Trophoblast cell (in vitro differentiated cells and primary cell): ENCODE measurements at regions not wholly inside any gene's neighbourhood (a gene's known extent, or its start where the extent isn't known, plus 50 kb on each side); places are given as distances from the start of the nearest gene placed in this dataset.

Experiments
- DNase-seq, 2 donors: peaks; one replicate each; pipeline ENCODE4 v3.0.0-alpha.2; 2016
- H2AFZ ChIP-seq: 2 replicates; pipeline ENCODE4 v1.6.1; 2013; ENCODE audit warnings: low read length, moderate library complexity, mild to moderate bottlenecking; ENCODE audit not compliant: insufficient read depth, poor library complexity
- H2AK5ac ChIP-seq: 2 replicates; pipeline ENCODE4 v1.6.1; 2013; ENCODE audit warnings: mild to moderate bottlenecking, low read length
- H2BK120ac ChIP-seq: 2 replicates; pipeline ENCODE4 v1.6.1; 2013; ENCODE audit warnings: low read length, mild to moderate bottlenecking, moderate library complexity; ENCODE audit not compliant: insufficient read depth, poor library complexity
- H2BK12ac ChIP-seq: 2 replicates; pipeline ENCODE4 v1.6.1; 2013; ENCODE audit warnings: mild to moderate bottlenecking, low read length, moderate library complexity
- H2BK5ac ChIP-seq: 2 replicates; pipeline ENCODE4 v1.6.1; 2013; ENCODE audit warnings: low read length, low read depth, moderate library complexity, mild to moderate bottlenecking; ENCODE audit not compliant: poor library complexity
- H3K14ac ChIP-seq: 2 replicates; pipeline ENCODE4 v1.6.1; 2013; ENCODE audit warnings: mild to moderate bottlenecking, low read length
- H3K18ac ChIP-seq: 2 replicates; pipeline ENCODE4 v1.6.1; 2013; ENCODE audit warnings: mild to moderate bottlenecking, low read length
- H3K23ac ChIP-seq: 2 replicates; pipeline ENCODE4 v1.6.1; 2013; ENCODE audit warnings: low read length
- H3K27ac ChIP-seq: 2 replicates; pipeline ENCODE4 v1.5.1; 2013; ENCODE audit warnings: low read depth, mild to moderate bottlenecking, inconsistent platforms, low read length, moderate library complexity
- H3K27me3 ChIP-seq: 2 replicates; pipeline ENCODE4 v1.6.1; 2013; ENCODE audit warnings: inconsistent platforms, mild to moderate bottlenecking, low read length, moderate library complexity; ENCODE audit not compliant: insufficient read depth
- H3K36me3 ChIP-seq, 2 experiments: 1 replicate in 1 of 2; 2 replicates in 1 of 2; pipeline ENCODE4 v1.6.1; 2013; ENCODE audit warnings: low read length in 2 of 2, mild to moderate bottlenecking in 2 of 2, moderate library complexity in 1 of 2; ENCODE audit not compliant: insufficient read depth in 2 of 2, control insufficient read depth in 1 of 2
- H3K4ac ChIP-seq: 2 replicates; pipeline ENCODE4 v1.6.1; 2013; ENCODE audit warnings: low read depth, mild to moderate bottlenecking, low read length, moderate library complexity
- H3K4me1 ChIP-seq, 2 experiments: 1 replicate in 1 of 2; 2 replicates in 1 of 2; pipeline ENCODE4 v1.6.1; 2013; ENCODE audit warnings: low read length in 2 of 2, mild to moderate bottlenecking in 2 of 2, moderate library complexity in 1 of 2; ENCODE audit not compliant: insufficient read depth in 2 of 2, control insufficient read depth in 1 of 2
- H3K4me2 ChIP-seq: 2 replicates; pipeline ENCODE4 v1.6.1; 2013; ENCODE audit warnings: inconsistent platforms, mild to moderate bottlenecking, low read length, moderate library complexity
- H3K4me3 ChIP-seq: 2 replicates; pipeline ENCODE4 v1.5.1; 2013; ENCODE audit warnings: mild to moderate bottlenecking, low read depth, low read length, inconsistent platforms
- H3K79me1 ChIP-seq: one replicate; pipeline ENCODE4 v1.6.1; 2013; ENCODE audit warnings: low read length
- H3K79me2 ChIP-seq: 2 replicates; pipeline ENCODE4 v1.6.1; 2013; ENCODE audit warnings: low read length, mild to moderate bottlenecking; ENCODE audit not compliant: control insufficient read depth, insufficient read depth, poor library complexity
- H3K9ac ChIP-seq: 2 replicates; pipeline ENCODE4 v1.6.1; 2013; ENCODE audit warnings: mild to moderate bottlenecking, low read length
- H3K9me3 ChIP-seq: 2 replicates; pipeline ENCODE4 v1.6.1; 2013; ENCODE audit warnings: low read depth, mild to moderate bottlenecking, control low read depth, inconsistent platforms, low read length; ENCODE audit not compliant: insufficient read depth
- H4K12ac ChIP-seq: 2 replicates; pipeline ENCODE4 v1.6.1; 2013; ENCODE audit warnings: low read depth, mild to moderate bottlenecking, low read length, moderate library complexity
- H4K8ac ChIP-seq: 2 replicates; pipeline ENCODE4 v1.6.1; 2013; ENCODE audit warnings: low read depth, mild to moderate bottlenecking, low read length, moderate library complexity
- H4K91ac ChIP-seq: one replicate; pipeline ENCODE4 v1.6.1; 2013; ENCODE audit warnings: low read depth, mild to moderate bottlenecking, low read length, moderate library complexity
- WGBS: extraction: QIAGEN DNeasy Blood & Tissue Kit; methylation state at CpG from one replicate; pipeline ENCODE4 v1.1.7; 2013; ENCODE audit warnings: missing lambda C conversion rate; ENCODE audit not compliant: insufficient read length, insufficient coverage; ENCODE audit errors: extremely low coverage; 5-methylcytosine and 5-hydroxymethylcytosine counted together

DNA sequence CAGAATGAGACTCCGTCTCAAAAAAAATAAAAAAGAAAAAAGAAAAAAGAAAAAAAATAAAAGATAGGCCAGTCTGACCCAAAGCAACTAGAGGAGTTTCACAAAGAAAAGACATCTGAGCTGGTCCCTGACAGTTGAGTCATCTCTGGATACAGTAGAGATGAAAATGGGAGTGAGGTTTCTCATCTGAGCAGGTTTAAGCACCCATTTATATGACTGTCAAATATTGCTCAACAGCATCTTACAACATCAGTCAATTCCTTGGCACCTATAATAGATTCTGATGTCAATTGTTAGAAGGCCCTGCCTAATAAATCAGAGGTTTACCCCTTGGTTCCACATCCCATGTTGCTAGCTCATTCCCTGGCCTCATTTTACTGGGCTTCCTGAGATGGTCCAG, 490.5 kb downstream of the MAGEE1 start:
- Histone ChIP-seq H3K4ac (no peak overlapping the region), H2AK5ac (no peak overlapping the region), H3K23ac (no peak overlapping the region), H3K27ac (no peak overlapping the region), H3K9ac (no peak overlapping the region), H3K18ac (no peak overlapping the region), H2BK5ac (no peak overlapping the region), H3K14ac (no peak overlapping the region), H3K4me3 (no peak overlapping the region), H2BK12ac (no peak overlapping the region), H3K36me3 (no peaks in the 10 kb centered on the region), H3K79me2 (no peaks in the 10 kb centered on the region), H2AFZ (no peak overlapping the region), H3K79me1 (no peaks in the 10 kb centered on the region), H4K91ac (no peak overlapping the region), H3K9me3 (no peaks in the 10 kb centered on the region), H4K8ac (no peak overlapping the region), H3K4me2 (no peak overlapping the region), H3K27me3 (no peaks in the 10 kb centered on the region), H4K12ac (no peak overlapping the region), H3K4me1 (no peaks in the 10 kb centered on the region), H2BK120ac (no peak overlapping the region)
- WGBS = no CpG with 5 or more reads among the region's 1 CpG
- DNase-seq = no peak

DNA sequence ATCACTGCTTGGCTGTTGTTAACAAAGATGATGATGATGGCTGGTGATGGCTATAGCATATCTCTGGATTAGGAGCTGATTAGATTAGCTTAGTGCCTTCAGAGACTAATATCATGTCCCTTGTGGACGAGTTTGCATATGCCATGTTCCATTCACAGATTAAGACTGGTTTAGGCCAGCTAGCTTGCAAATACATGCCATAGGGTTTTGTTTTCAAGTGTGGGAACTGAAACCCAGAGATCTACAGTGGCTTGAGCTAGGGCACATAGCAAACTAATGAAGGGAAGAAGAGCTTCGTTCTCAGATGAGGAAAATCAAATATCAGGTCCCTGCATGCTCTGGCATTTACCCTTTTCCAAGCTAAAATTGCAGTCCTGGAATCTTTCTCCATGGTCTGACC, 492.3 kb downstream of the MAGEE1 start:
- H2BK5ac ChIP-seq = no peak overlapping the region
- H4K12ac ChIP-seq = no peak overlapping the region
- H3K9me3 ChIP-seq = no peaks in the 10 kb centered on the region
- no peak overlapping the region for H4K91ac ChIP-seq
- no peak overlapping the region for H3K9ac ChIP-seq
- no peaks in the 10 kb centered on the region for H3K27me3 ChIP-seq
- H3K4me2 ChIP-seq = no peak overlapping the region
- no peak overlapping the region for H3K4ac ChIP-seq
- H2BK120ac ChIP-seq = no peak overlapping the region
- H3K23ac ChIP-seq = no peak overlapping the region
- no peaks in the 10 kb centered on the region for H3K36me3 ChIP-seq
- H4K8ac ChIP-seq = no peak overlapping the region
- no peak overlapping the region for H2AK5ac ChIP-seq
- DNase-seq = no peak
- H3K27ac ChIP-seq = no peak overlapping the region
- H3K79me1 ChIP-seq = no peaks in the 10 kb centered on the region
- no peak overlapping the region for H3K18ac ChIP-seq
- no peak overlapping the region for H2AFZ ChIP-seq
- H2BK12ac ChIP-seq = no peak overlapping the region
- no peaks in the 10 kb centered on the region for H3K4me1 ChIP-seq
- no peaks in the 10 kb centered on the region for H3K79me2 ChIP-seq
- H3K14ac ChIP-seq = no peak overlapping the region
- H3K4me3 ChIP-seq = no peak overlapping the region
- WGBS = no CpG with 5 or more reads among the region's 2 CpGs

DNA sequence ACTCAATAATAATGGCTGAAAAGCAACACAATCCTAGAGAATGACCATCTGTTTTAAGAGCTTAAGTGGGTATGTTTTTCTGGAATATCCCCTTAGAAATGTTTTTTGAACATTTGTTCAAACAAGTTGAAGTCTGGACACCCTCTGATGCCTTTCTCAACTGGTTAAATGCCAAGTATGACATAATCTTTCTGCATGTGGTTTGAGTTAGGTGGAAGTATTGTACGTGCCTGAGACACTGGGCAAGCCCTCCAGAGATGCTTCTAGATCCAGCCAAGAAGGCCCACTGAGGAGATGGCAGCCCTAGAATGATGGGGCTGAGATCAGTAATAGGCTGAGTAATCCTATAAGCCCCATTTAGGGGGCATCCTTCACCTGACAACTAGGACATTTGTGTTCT, 493.1 kb downstream of the MAGEE1 start:
- H3K23ac ChIP-seq = no peak overlapping the region
- H2BK5ac ChIP-seq = no peak overlapping the region
- no peak overlapping the region for H2AK5ac ChIP-seq
- WGBS = no CpG with 5 or more reads among the region's 1 CpG
- H3K27ac ChIP-seq = no peak overlapping the region
- no peak overlapping the region for H4K91ac ChIP-seq
- H4K12ac ChIP-seq = no peak overlapping the region
- H3K27me3 ChIP-seq = no peaks in the 10 kb centered on the region
- H2BK12ac ChIP-seq = no peak overlapping the region
- H3K4me1 ChIP-seq = no peaks in the 10 kb centered on the region
- no peak overlapping the region for H2BK120ac ChIP-seq
- H3K9ac ChIP-seq = no peak overlapping the region
- H3K4me3 ChIP-seq = no peak overlapping the region
- H3K9me3 ChIP-seq = no peaks in the 10 kb centered on the region
- no peak overlapping the region for H3K18ac ChIP-seq
- no peak overlapping the region for H4K8ac ChIP-seq
- no peak overlapping the region for H3K14ac ChIP-seq
- H3K36me3 ChIP-seq = no peaks in the 10 kb centered on the region
- H3K79me2 ChIP-seq = no peaks in the 10 kb centered on the region
- H3K4me2 ChIP-seq = no peak overlapping the region
- no peak overlapping the region for H3K4ac ChIP-seq
- no peak for DNase-seq
- no peaks in the 10 kb centered on the region for H3K79me1 ChIP-seq
- no peak overlapping the region for H2AFZ ChIP-seq

DNA sequence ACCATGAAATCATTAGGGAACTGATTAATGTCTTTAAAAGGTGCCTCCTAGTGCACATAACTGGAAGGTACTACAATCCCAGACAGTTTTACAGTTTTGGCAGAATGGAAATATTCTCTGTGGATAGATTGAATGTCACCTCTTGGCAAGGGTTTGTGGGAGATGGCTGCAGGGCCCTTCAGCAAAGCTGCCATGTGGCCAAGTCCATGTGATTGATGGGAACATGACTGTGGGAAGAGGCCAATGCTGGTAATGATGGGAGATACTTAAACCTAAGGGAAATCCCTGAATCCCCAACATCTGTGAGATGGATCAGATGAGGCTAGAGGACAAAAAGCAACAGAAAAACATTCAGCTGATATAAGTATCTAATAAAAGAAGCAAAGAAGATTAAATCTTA, 493.7 kb downstream of the MAGEE1 start:
- no peak overlapping the region for H2AK5ac ChIP-seq
- H2BK5ac ChIP-seq = no peak overlapping the region
- H3K4me1 ChIP-seq = no peaks in the 10 kb centered on the region
- H3K9ac ChIP-seq = no peak overlapping the region
- H2AFZ ChIP-seq = no peak overlapping the region
- H3K18ac ChIP-seq = no peak overlapping the region
- no peak overlapping the region for H4K12ac ChIP-seq
- no peak overlapping the region for H3K4me2 ChIP-seq
- no peaks in the 10 kb centered on the region for H3K9me3 ChIP-seq
- no peak for DNase-seq
- H3K14ac ChIP-seq = no peak overlapping the region
- no peaks in the 10 kb centered on the region for H3K36me3 ChIP-seq
- H2BK120ac ChIP-seq = no peak overlapping the region
- no peaks in the 10 kb centered on the region for H3K79me2 ChIP-seq
- no peak overlapping the region for H3K23ac ChIP-seq
- no peaks in the 10 kb centered on the region for H3K79me1 ChIP-seq
- no peak overlapping the region for H3K4ac ChIP-seq
- no peaks in the 10 kb centered on the region for H3K27me3 ChIP-seq
- H4K8ac ChIP-seq = no peak overlapping the region
- H3K27ac ChIP-seq = no peak overlapping the region
- no peak overlapping the region for H2BK12ac ChIP-seq
- no peak overlapping the region for H3K4me3 ChIP-seq
- H4K91ac ChIP-seq = no peak overlapping the region

DNA sequence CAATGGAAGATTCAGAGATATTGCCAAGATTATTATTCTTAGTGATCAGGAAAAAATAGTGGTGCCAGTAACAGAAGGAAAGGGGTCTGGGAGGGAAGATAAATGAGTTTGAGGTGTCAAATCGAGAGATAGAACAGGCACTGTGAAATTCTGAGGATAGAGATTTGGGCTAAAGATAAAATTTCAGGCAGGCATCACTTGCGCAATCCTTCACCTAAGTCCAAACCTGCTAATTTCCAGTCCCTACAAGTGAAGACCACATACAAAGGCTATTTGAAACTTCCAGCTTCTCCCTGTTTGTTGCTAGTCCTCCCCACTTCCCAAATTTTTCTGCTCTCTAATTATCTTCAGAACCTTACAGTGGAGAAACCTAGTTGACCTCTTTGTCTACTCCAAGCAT, 494.6 kb downstream of the MAGEE1 start:
- Histone ChIP-seq H3K4ac (no peak overlapping the region), H3K18ac (no peak overlapping the region), H2BK12ac (no peak overlapping the region), H3K27me3 (no peaks in the 10 kb centered on the region), H4K8ac (no peak overlapping the region), H3K27ac (no peak overlapping the region), H3K23ac (no peak overlapping the region), H3K4me1 (no peaks in the 10 kb centered on the region), H2BK5ac (no peak overlapping the region), H3K79me1 (no peaks in the 10 kb centered on the region), H3K36me3 (no peaks in the 10 kb centered on the region), H2AFZ (no peak overlapping the region), H4K12ac (no peak overlapping the region), H4K91ac (no peak overlapping the region), H2AK5ac (no peak overlapping the region), H3K9me3 (no peaks in the 10 kb centered on the region), H2BK120ac (no peak overlapping the region), H3K14ac (no peak overlapping the region), H3K9ac (no peak overlapping the region), H3K79me2 (no peaks in the 10 kb centered on the region), H3K4me2 (no peak overlapping the region), H3K4me3 (no peak overlapping the region)
- DNase-seq = no peak
- whole genome bisulfite sequencing = no CpG with 5 or more reads among the region's 2 CpGs
